NCI-H1694 (cell line): ENCODE measurements at regions not wholly inside any gene's neighbourhood (a gene's known extent, or its start where the extent isn't known, plus 50 kb on each side); places are given as distances from the start of the nearest gene placed in this dataset.
"Not testable (repeated sequence)": the region's sequence is repeated elsewhere in the genome, so short reads cannot be mapped to it uniquely, and the experiment has no call there.

Source experiments
- DNase-seq: peaks from one replicate; lab custom pipeline; 2025; lab: John Stamatoyannopoulos, UW

GRCh38 chr15:31598620-31599019 is 272.0 kb downstream of the KLF13 start:
- DNase-seq = no peak

DNA sequence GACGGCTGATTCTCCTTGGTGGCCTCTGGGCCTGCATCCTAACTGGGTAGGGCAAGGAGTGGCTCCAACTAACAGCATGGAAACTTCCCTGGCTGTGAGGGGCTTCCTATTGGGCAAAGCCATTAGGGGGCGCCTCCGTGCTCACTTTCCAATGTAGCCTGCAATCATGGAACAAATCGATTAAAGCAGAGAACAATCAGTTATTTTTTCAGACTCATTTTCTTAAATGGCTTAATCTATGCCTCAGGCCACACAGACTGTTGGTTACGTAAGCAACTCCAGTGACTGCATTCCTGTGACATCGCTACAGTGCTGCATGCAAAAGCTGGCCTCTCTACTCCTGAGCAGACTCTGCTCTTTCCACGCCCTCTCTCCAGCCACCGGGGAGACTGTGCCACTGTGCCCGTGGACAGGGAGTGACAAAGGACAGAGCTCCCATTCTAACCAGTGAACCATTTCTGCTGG is 278.9 kb downstream of the KLF13 start:
- DNase-seq = no peak

- no peak for DNase-seq
Measured at GRCh38 chr15:31606194-31606669, 279.6 kb downstream of the KLF13 start.

GRCh38 chr15:31606931-31607497 is 280.4 kb downstream of the KLF13 start:
- DNase-seq = no peak

- DNase-seq = no peak
Measured at GRCh38 chr15:31607656-31608055, 281.0 kb downstream of the KLF13 start.

DNA sequence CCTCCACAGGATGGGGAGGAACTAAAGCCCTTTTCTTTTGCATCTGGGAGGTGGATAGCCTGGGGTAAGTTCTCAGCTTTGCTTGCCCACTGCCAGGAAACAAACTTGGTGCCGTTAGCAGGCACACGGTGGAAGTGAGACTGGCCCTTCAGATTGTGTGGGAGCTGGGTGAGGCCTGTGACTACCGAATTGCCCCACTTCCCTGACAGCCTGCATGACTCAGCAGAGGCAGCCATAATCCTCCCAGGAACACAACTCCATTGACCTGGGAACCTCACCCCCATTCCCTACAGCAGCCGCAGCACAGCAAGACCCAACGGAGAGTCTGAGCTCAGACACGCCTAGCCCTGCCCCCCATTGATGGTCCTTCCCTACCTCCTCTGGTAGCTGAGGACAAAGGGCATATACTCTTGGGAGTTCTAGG is 282.6 kb downstream of the KLF13 start:
- DNase-seq = no peak

DNA sequence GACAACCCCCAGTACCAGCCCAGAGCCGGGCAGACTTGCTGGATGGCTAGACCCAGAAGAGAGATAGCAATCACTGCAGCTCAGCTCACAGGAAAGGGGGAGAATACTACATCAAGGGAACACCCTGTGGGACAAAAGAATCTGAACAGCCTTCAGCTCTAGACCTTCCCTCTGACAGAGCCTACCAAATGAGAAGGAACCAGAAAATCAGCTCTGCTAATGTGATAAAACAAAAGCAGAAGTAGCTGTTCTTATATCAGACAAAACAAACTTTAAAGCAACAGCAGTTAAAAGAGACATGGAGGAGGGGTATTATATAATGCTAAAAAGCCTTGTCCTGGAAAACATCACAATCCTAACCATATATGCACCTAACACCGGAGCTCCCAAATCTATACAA is 283.3 kb downstream of the KLF13 start:
- no peak for DNase-seq

DNA sequence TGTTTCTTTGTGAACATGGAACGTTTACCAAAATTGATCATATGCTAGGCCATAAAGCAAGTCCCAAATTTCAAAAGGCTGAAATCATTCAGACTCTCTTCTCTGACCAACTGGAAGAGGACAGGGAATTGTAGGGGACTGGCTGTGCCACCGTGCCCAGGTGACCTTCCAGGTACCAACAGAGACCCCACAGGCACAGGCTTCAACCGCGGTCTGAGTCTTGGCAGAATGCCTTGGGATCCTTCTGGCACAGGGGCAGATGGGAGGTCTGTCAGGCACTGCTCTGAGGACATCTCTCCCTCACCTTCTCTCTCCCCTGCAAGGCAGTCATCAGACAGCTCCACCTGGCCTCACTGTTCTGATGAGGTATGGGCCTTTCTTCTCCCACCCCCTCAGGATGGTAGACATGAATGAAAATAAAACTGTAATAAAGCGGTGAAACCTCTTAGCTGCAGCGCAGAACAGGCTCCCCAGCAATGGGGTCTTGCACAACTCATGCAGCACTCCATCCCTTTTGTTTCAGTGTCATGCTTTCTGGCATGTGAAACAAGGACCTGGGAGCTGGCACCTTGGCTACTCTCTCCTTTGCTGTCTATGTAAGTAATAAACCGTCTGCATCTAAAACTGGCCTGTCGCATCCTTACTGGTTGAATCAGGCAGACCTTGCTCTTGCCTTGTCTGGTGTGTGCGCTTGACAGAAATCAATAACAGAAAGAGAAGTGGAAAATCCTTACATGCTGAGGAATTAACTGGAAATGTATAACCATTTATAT is 289.2 kb downstream of the KLF13 start:
- DNase-seq = no peak

- DNase-seq = not testable (repeated sequence)
Measured at GRCh38 chr15:31623297-31623696, 296.7 kb downstream of the KLF13 start.

DNA sequence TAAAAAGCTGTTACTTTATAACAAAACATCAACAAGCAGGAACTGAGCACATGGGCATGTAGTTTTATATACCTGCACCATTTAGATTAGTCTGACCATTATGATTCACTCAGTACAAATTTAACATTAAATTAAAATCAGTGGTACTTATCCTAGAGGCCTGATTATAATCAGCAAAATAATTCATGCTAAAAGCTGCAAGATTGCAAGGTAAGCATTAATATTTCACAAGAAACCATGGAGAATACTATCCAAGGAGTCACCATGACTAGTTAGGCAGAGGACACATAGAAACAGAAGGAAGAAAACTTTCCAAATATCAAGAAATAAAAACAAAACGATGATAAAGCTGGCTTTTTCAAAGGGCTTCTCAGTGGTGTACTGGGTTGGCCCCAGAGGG is 297.5 kb downstream of the KLF13 start:
- not testable (repeated sequence) for DNase-seq

GRCh38 chr15:31635715-31636114 is 309.1 kb downstream of the KLF13 start:
- DNase-seq = not testable (repeated sequence)

GRCh38 chr15:31636911-31637310 is 310.3 kb downstream of the KLF13 start:
- not testable (repeated sequence) for DNase-seq

- DNase-seq = not testable (repeated sequence)
Measured at GRCh38 chr15:31643955-31644354, 317.3 kb downstream of the KLF13 start.

GRCh38 chr15:31644761-31645160 is 318.1 kb downstream of the KLF13 start:
- DNase-seq = not testable (repeated sequence)

GRCh38 chr15:31647337-31647826 is 320.7 kb downstream of the KLF13 start:
- not testable (repeated sequence) for DNase-seq

DNA sequence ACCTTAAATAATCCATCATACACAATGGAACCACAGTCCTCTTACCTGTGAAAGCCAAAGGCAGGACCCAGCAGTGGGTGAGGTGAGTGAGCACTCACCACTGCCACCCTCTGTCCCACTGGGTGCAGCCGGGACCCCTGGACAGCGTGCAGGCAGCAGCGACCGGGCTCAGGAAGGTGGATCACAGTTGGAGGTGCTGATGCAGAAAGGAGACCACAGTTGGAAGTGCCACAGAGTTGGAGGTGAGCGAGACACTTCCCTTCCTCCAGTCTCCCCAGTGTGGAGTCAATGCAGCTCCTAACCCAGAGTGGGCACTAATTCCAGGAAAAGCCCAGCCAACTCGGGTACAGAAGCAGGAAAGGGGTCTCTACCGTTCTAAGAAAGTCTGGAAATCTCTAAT is 323.0 kb downstream of the KLF13 start:
- DNase-seq = not testable (repeated sequence)

GRCh38 chr15:31650055-31650701 is 323.5 kb downstream of the KLF13 start:
- DNase-seq = not testable (repeated sequence)

- not testable (repeated sequence) for DNase-seq
Measured at GRCh38 chr15:31656915-31657314, 330.3 kb downstream of the KLF13 start.

- no peak for DNase-seq
Measured at GRCh38 chr15:31660816-31661215, 334.2 kb downstream of the KLF13 start.

DNA sequence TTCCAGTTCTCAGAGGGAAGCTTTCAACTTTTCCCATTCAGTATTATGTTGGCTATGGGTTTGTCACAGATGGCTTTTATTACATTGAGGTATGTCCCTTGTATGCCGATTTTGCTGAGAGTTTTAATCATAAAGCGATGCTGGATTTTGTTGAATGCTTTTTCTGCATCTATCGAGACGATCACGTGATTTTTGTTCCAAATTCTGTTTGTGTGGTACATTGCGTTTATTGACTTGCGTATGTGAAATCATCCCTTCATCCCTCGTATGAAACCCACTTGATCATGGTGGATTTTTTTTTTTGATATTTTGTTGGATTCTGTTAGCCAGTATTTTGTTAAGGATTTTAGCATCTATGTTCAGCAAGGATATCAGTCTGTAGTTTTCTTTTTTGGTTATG is 339.1 kb downstream of the KLF13 start:
- not testable (repeated sequence) for DNase-seq

DNA sequence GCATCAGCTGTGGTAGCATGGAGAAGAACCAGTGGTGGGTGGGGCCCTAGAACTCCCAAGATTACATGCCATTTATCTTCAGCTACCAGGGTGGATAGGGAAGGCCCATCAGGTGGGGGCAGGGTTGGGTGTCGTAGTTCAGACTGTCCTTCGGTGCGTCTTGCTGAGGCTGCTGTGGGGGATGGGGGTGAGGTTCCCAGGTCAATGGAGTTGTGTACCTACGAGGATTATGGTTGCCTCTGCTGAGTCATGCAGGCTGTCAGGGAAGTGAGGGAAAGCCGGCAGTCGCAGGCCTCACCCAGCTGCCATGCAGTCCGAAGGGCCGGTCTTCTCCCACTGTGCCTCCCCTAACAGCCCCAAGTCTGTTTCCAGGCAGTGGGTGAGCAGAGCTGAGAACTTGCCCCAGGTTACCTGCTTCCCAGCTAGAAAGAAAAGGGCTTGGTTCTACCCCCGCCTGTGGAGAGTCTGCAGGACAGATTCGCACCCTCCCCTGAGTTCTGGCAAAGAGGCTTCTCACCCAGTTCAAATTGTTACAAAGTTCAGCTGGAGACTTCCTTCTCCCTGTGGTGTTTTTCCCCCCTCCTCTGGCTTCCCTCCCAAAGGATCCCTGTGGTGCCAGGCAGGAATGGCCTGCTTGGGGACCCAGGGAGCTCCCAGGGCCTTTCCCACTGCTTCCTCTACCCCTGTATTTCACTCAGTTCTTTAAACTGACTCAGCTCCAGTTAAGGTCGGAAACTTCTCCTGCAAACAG is 342.7 kb downstream of the KLF13 start:
- DNase-seq = not testable (repeated sequence)

GRCh38 chr15:31673263-31673662 is 346.6 kb downstream of the KLF13 start:
- not testable (repeated sequence) for DNase-seq
